ENCODE measurements at regions not wholly inside any gene's neighbourhood (a gene's known extent, or its start where the extent isn't known, plus 50 kb on each side); places are given as distances from the start of the nearest gene placed in this dataset.

GRCh38 chr20:30376767-30377658, 880.5 kb upstream of the DEFB115 start (continued):
- no peak for TF ChIP-seq KIAA2018 (CRISPR knock-in tag; IDR thresholded peaks at IDR 0.05; ENCODE audit: borderline replicate concordance)
- no peak for TF ChIP-seq ZNF512 (CRISPR knock-in tag; IDR thresholded peaks at IDR 0.05)
- 0 out of 2 replicates have a peak, but pooled peaks have one; percentile 41 for TF ChIP-seq HOXA9 (CRISPR knock-in tag; IDR thresholded peaks at IDR 0.05; ENCODE audit: borderline replicate concordance)
- no peak for TF ChIP-seq HNRNPUL1 (IDR thresholded peaks at IDR 0.05; ENCODE audit: low read depth, low read length)
- peak in 1 of 2 experiments; percentile 57; a peak in 1 of 4 replicates for TF ChIP-seq REST (IDR thresholded peaks at IDR 0.05; ENCODE audit: borderline replicate concordance in 1 of 2, low read depth in 1 of 2, low read length in 2 of 2)
- TF ChIP-seq ELF3 (CRISPR knock-in tag; IDR thresholded peaks at IDR 0.05), result peak; percentile 43; the same call in 1 of the 2 replicates
- TF ChIP-seq CTCF (CRISPR knock-in tag; IDR thresholded peaks at IDR 0.05), result peak; percentile 93
- peak; percentile 63 for TF ChIP-seq CHD2 (IDR thresholded peaks at IDR 0.05; ENCODE audit: low read depth, low read length)
- peak; percentile 75 for TF ChIP-seq TSC22D2 (CRISPR knock-in tag; IDR thresholded peaks at IDR 0.05; ENCODE audit: borderline replicate concordance)
